ENCODE measurements at regions not wholly inside any gene's neighbourhood (a gene's known extent, or its start where the extent isn't known, plus 50 kb on each side); places are given as distances from the start of the nearest gene placed in this dataset.

DNA sequence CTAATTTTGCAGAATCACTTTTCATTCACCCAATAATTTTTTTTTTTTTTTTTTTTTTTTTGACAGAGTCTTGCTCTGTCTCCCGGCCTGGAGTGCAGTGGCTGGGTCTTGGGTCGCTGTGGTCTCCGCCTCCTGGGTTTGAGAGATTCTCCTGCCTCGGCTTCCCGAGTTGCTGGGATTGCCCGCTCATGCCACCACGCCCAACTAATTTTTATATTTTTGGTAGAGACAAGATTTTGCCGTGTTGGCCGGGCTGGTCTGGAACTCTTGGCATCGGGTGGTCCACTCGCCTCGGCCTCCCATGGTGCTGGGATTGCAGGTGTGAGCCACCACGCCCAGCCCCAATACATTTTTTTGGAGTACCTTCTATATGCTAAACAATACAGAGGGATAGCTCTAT lies 1120.0 kb upstream of the ATXN8OS start:
- no peak for TF ChIP-seq CTCF (IDR thresholded peaks at IDR 0.05)
- TF ChIP-seq POLR2A (IDR thresholded peaks at IDR 0.05) = no peak

Measured in lower leg skin (tissue), 3 donors.